HEK293 (cell line): ENCODE measurements at regions not wholly inside any gene's neighbourhood (a gene's known extent, or its start where the extent isn't known, plus 50 kb on each side); places are given as distances from the start of the nearest gene placed in this dataset.

Experiments
- BCL11A ChIP-seq: fragments of 450-650 bp; formaldehyde crosslinking; IDR thresholded peaks from 2 replicates; pipeline ENCODE4 v1.5.1; 2016; ENCODE audit warnings: low read depth, missing biosample characterization, missing genetic modification characterization
- MYNN ChIP-seq: fragments of 450-650 bp; formaldehyde crosslinking; IDR thresholded peaks from 2 replicates; pipeline ENCODE4 v1.5.1; 2016; ENCODE audit warnings: missing biosample characterization, missing genetic modification characterization, borderline replicate concordance
- ZNF416 ChIP-seq: fragments of 450-650 bp; formaldehyde crosslinking; IDR thresholded peaks from 2 replicates; pipeline ENCODE4 v1.5.1; 2016; ENCODE audit warnings: missing biosample characterization, missing genetic modification characterization
- TF ChIP-seq, protein P1 (sequence below): fragments of 450-650 bp; formaldehyde crosslinking; IDR thresholded peaks from 2 replicates; pipeline ENCODE4 v1.5.1; 2016; ENCODE audit warnings: missing biosample characterization, missing genetic modification characterization
- TF ChIP-seq, protein P2 (sequence below): fragments of 450-650 bp; formaldehyde crosslinking; IDR thresholded peaks from 2 replicates; pipeline ENCODE4 v1.5.1; 2016; ENCODE audit warnings: missing biosample characterization, missing genetic modification characterization

DNA sequence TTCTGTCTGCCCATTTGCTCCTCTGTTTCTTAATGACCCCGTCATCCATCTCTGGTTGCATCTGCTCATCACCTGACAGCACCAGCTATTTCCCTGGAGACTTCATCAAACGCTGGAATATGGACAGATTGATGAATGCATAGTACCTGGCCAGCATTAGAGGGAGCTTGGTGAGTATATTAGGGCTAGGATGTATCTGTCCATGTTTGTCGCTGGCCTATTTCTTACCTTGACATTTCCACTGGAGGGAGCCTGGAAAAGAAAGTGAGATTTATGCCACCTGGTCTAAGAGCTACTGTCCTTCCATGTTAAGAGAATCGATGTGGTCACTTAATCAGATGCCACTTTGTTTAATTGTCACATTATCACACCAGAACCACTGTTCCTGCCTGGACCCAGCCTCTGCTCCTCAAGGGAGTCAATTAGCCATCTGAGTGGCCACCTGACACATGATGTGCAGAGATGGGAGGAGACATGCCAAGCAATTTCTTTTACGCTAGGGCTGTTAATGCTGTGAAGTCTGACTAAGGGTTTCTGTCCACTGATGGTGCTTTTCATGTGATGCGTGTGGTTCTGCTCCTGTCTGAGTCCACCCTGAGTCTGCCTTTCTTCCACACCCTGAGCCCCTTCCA, 75.3 kb upstream of the SFSWAP start:
- TF ChIP-seq ZNF416 (tag by site-specific recombination) (no peak), MYNN (tag by site-specific recombination) (no peak), BCL11A (tag by site-specific recombination) (no peak)
- TF ChIP-seq, protein P1, sequence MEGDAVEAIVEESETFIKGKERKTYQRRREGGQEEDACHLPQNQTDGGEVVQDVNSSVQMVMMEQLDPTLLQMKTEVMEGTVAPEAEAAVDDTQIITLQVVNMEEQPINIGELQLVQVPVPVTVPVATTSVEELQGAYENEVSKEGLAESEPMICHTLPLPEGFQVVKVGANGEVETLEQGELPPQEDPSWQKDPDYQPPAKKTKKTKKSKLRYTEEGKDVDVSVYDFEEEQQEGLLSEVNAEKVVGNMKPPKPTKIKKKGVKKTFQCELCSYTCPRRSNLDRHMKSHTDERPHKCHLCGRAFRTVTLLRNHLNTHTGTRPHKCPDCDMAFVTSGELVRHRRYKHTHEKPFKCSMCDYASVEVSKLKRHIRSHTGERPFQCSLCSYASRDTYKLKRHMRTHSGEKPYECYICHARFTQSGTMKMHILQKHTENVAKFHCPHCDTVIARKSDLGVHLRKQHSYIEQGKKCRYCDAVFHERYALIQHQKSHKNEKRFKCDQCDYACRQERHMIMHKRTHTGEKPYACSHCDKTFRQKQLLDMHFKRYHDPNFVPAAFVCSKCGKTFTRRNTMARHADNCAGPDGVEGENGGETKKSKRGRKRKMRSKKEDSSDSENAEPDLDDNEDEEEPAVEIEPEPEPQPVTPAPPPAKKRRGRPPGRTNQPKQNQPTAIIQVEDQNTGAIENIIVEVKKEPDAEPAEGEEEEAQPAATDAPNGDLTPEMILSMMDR (tag by site-specific recombination): no peak
- TF ChIP-seq, protein P2, sequence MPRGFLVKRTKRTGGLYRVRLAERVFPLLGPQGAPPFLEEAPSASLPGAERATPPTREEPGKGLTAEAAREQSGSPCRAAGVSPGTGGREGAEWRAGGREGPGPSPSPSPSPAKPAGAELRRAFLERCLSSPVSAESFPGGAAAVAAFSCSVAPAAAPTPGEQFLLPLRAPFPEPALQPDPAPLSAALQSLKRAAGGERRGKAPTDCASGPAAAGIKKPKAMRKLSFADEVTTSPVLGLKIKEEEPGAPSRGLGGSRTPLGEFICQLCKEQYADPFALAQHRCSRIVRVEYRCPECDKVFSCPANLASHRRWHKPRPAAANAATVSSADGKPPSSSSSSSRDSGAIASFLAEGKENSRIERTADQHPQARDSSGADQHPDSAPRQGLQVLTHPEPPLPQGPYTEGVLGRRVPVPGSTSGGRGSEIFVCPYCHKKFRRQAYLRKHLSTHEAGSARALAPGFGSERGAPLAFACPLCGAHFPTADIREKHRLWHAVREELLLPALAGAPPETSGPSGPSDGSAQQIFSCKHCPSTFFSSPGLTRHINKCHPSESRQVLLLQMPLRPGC (tag by site-specific recombination): no peak
